ENCODE measurements at regions not wholly inside any gene's neighbourhood (a gene's known extent, or its start where the extent isn't known, plus 50 kb on each side); places are given as distances from the start of the nearest gene placed in this dataset.

- TF ChIP-seq CTCF (IDR thresholded peaks at IDR 0.05) = no peak
- no peak for TF ChIP-seq POLR2A (IDR thresholded peaks at IDR 0.05)
These were observed 437.1 kb upstream of the TLE4 start for GRCh38 chr9:79134654-79135053.

All from thyroid gland (tissue), 4 donors.